ENCODE measurements at regions not wholly inside any gene's neighbourhood (a gene's known extent, or its start where the extent isn't known, plus 50 kb on each side); places are given as distances from the start of the nearest gene placed in this dataset.

DNA sequence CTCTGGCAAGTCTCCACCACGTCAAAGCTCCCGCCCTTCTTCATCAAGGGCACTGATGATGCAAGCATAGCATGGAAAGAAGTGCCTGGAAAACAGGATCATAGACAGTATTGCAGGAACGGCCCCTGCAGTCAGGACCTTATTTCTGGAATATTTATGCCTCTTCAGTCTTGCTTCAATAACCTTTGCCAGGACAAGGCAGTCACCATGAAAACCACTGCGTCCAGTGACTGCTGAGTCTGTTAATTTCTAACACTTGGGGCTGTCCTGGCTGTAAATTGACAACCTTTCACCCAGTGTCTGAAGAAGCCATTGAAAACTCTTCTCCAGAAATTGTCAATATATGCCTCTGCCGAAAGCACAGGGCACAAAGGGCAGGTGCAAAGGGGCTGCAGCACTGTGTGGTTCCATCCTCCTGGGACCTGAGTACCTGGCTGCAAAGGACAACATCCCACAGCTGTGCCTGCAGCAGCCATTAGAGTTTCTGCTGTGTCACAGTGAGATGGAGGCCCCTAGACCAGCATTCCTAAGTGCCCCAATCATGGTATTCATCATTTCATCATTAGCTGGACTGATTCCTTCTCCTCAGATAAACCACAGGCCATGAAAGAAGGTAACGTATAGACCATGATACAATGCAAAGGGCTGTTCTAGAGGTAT, 819.6 kb downstream of the RNF144A start:
- Histone ChIP-seq H3K27me3 (ENCODE audit: control insufficient read depth, insufficient read depth, low read length) (peaks cover 6% of the 10 kb centered on the region), H3K4me2 (ENCODE audit: low read length) (no peak overlapping the region), H3K9ac (ENCODE audit: low read depth, low read length) (no peak overlapping the region), H3K4me1 (ENCODE audit: control insufficient read depth, insufficient read depth, low read length) (peaks cover 7% of the 10 kb centered on the region), H3K4me3 (ENCODE audit: low read length) (no peak overlapping the region), H3K9me3 (replicated peaks; ENCODE audit: low read length) (no peaks in the 10 kb centered on the region), H3K36me3 (ENCODE audit: insufficient read depth, low read length) (no peaks in the 10 kb centered on the region)

DNA sequence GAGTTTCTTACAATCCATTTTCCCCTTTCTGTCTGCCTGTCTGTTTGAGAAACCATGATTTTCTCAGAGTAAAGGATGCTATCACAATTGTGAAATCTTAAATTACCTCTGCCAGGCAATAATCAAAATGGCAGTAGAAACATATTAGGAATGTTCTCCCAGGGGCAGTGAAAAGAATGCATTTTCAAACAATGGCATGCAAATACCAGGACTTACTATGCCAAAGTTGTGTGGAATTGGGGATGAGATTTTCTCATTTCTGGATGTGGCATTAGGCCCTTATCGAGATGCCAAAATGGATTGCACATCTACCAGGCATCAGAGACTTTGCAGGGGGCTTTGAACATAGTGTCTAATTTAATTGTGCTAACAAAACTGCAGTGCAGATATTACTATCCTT, 821.4 kb downstream of the RNF144A start:
- no peaks in the 10 kb centered on the region for H3K9me3 ChIP-seq (replicated peaks; ENCODE audit: low read length)
- no peaks in the 10 kb centered on the region for H3K36me3 ChIP-seq (ENCODE audit: insufficient read depth, low read length)
- H3K9ac ChIP-seq (ENCODE audit: low read depth, low read length) = no peak overlapping the region
- no peaks in the 10 kb centered on the region for H3K27me3 ChIP-seq (ENCODE audit: control insufficient read depth, insufficient read depth, low read length)
- no peak overlapping the region for H3K4me3 ChIP-seq (ENCODE audit: low read length)
- H3K4me1 ChIP-seq (ENCODE audit: control insufficient read depth, insufficient read depth, low read length) = peaks cover 7% of the 10 kb centered on the region
- H3K4me2 ChIP-seq (ENCODE audit: low read length) = no peak overlapping the region

DNA sequence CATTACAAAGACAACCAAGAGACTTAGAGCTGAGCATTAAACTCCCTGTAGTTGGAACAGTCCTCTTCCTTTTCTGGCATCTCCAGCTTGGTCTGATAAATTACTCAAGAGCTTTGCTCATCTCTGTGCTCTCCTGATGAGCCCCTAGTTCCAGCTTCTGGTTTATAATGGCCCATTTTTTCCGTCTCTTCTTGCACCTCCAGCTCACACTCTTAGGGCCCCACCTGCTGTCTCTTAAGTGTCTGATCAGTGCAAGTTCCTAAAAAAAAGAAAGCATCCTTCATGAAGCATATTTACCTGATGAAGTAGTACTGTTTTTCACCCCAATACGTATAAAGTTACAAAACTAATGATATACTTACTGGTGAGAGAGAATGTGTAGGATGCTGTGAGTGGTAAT, 822.9 kb downstream of the RNF144A start:
- H3K36me3 ChIP-seq (ENCODE audit: insufficient read depth, low read length) = no peaks in the 10 kb centered on the region
- H3K4me3 ChIP-seq (ENCODE audit: low read length) = no peak overlapping the region

DNA sequence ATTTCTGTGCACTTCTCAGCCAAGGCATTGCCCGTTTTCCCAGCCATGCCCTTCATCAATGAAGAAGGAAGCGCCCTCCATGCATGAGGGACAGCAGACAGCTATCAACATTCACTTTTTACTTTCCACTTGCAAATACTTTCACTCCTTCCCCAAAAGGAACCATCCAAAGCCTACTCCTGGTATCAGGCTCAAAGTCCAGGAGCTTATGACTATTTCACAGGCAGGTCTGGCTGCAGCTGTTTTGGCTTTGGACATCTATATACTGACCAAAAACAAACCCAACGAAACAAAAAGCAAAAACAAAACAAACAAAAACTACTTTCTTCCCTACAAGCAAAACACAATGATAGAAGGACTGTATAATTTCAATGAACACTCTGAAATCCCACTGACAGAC, 825.1 kb downstream of the RNF144A start:
- Histone ChIP-seq H3K9ac (ENCODE audit: low read depth, low read length) (no peak overlapping the region), H3K4me1 (ENCODE audit: control insufficient read depth, insufficient read depth, low read length) (peaks cover under 1% of the 10 kb centered on the region), H3K27me3 (ENCODE audit: control insufficient read depth, insufficient read depth, low read length) (no peaks in the 10 kb centered on the region), H3K4me2 (ENCODE audit: low read length) (no peak overlapping the region), H3K36me3 (ENCODE audit: insufficient read depth, low read length) (no peaks in the 10 kb centered on the region), H3K9me3 (replicated peaks; ENCODE audit: low read length) (no peaks in the 10 kb centered on the region), H3K4me3 (ENCODE audit: low read length) (no peak overlapping the region)

More for the DNA sequence above, 822.9 kb downstream of the RNF144A start:
- H3K4me2 ChIP-seq (ENCODE audit: low read length) = no peak overlapping the region
- no peak overlapping the region for H3K9ac ChIP-seq (ENCODE audit: low read depth, low read length)
- peaks cover 7% of the 10 kb centered on the region for H3K4me1 ChIP-seq (ENCODE audit: control insufficient read depth, insufficient read depth, low read length)
- no peaks in the 10 kb centered on the region for H3K9me3 ChIP-seq (replicated peaks; ENCODE audit: low read length)
- H3K27me3 ChIP-seq (ENCODE audit: control insufficient read depth, insufficient read depth, low read length) = no peaks in the 10 kb centered on the region

DNA sequence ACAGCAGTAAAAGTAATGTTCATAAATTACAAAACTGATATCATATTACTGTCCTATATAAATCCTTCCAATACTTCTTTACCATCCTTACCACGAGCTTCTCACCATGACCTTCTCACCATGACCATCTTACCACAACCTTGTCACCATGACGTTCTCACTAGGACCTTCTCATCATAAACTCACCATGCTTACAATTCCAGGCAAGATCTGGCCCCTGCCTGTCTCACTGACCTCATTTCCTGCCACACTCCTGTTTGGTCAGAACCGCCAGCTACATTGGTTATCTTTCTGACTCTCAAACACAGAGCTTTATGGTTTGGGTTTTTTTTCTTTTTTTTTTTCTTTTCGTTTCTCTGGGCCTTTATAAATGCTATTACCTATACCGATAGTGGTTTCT, 827.6 kb downstream of the RNF144A start:
- no peaks in the 10 kb centered on the region for H3K4me1 ChIP-seq (ENCODE audit: control insufficient read depth, insufficient read depth, low read length)
- no peak overlapping the region for H3K4me2 ChIP-seq (ENCODE audit: low read length)
- H3K36me3 ChIP-seq (ENCODE audit: insufficient read depth, low read length) = no peaks in the 10 kb centered on the region
- H3K27me3 ChIP-seq (ENCODE audit: control insufficient read depth, insufficient read depth, low read length) = no peaks in the 10 kb centered on the region
- no peak overlapping the region for H3K4me3 ChIP-seq (ENCODE audit: low read length)
- no peaks in the 10 kb centered on the region for H3K9me3 ChIP-seq (replicated peaks; ENCODE audit: low read length)
- H3K9ac ChIP-seq (ENCODE audit: low read depth, low read length) = no peak overlapping the region

GRCh38 chr2:7745369-7745768, 828.2 kb downstream of the RNF144A start:
- no peak overlapping the region for H3K4me2 ChIP-seq (ENCODE audit: low read length)
- H3K36me3 ChIP-seq (ENCODE audit: insufficient read depth, low read length) = no peaks in the 10 kb centered on the region
- H3K4me3 ChIP-seq (ENCODE audit: low read length) = no peak overlapping the region
- no peaks in the 10 kb centered on the region for H3K9me3 ChIP-seq (replicated peaks; ENCODE audit: low read length)
- H3K27me3 ChIP-seq (ENCODE audit: control insufficient read depth, insufficient read depth, low read length) = no peaks in the 10 kb centered on the region
- H3K4me1 ChIP-seq (ENCODE audit: control insufficient read depth, insufficient read depth, low read length) = no peaks in the 10 kb centered on the region
- no peak overlapping the region for H3K9ac ChIP-seq (ENCODE audit: low read depth, low read length)

DNA sequence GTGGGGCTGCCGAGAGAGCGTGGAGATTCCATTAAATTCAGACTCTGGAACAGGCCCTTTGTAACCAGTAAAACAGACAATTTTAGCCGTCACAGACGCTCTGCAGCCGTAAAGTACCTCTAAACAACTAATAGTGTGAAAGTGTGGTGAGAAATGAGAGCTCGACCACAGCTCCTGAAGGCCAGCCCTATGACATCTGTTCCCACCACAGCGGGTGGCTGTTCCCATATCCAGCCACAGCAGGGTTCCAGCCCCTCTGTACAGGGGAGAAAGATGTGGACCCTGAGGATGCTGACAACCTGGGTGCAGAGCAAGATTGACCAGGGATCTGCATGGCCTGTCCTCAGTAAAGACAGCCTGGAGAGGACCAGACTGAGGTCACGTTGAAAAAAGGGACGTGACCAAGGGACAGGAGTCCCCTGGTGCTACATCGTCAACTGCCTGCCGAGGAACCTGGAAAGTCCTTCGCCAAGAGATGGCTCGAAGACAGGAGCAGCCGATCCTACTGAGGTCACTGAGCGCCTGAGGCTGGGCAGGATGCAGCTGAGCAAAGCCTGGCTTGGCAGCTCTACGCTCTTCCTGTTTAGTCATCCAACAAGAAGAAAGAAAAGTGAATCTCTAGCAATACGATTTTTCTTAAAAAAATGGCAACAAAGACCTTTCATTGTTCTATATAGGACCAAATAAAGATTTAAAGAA, 831.7 kb downstream of the RNF144A start:
- Histone ChIP-seq H3K27me3 (ENCODE audit: control insufficient read depth, insufficient read depth, low read length) (no peaks in the 10 kb centered on the region), H3K4me1 (ENCODE audit: control insufficient read depth, insufficient read depth, low read length) (no peaks in the 10 kb centered on the region), H3K4me2 (ENCODE audit: low read length) (no peak overlapping the region), H3K9ac (ENCODE audit: low read depth, low read length) (no peak overlapping the region), H3K36me3 (ENCODE audit: insufficient read depth, low read length) (no peaks in the 10 kb centered on the region), H3K4me3 (ENCODE audit: low read length) (no peak overlapping the region), H3K9me3 (replicated peaks; ENCODE audit: low read length) (no peaks in the 10 kb centered on the region)

GRCh38 chr2:7749895-7750559, 832.8 kb downstream of the RNF144A start:
- Histone ChIP-seq H3K9me3 (replicated peaks; ENCODE audit: low read length) (no peaks in the 10 kb centered on the region), H3K4me3 (ENCODE audit: low read length) (no peak overlapping the region), H3K36me3 (ENCODE audit: insufficient read depth, low read length) (no peaks in the 10 kb centered on the region), H3K4me2 (ENCODE audit: low read length) (no peak overlapping the region), H3K9ac (ENCODE audit: low read depth, low read length) (no peak overlapping the region), H3K4me1 (ENCODE audit: control insufficient read depth, insufficient read depth, low read length) (no peaks in the 10 kb centered on the region), H3K27me3 (ENCODE audit: control insufficient read depth, insufficient read depth, low read length) (no peaks in the 10 kb centered on the region)

DNA sequence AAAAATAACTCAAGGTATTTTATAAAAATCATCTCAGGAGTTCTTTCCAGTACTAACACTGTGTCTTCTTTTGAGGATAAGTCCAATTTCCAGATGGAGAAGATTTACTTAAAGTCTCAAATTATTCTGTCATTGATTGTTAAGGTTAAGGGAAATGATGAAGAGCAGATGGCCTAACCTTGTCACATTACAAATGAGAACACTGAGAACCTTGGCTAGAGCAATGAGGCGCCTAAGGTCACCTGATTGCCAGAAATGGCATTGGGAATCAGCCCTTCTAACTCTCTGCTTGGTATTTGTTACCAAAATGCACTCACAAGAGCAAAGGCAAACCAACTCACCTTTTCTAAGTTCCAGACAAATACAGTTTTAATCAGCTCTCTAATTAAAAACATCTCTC, 835.1 kb downstream of the RNF144A start:
- no peaks in the 10 kb centered on the region for H3K4me1 ChIP-seq (ENCODE audit: control insufficient read depth, insufficient read depth, low read length)
- H3K9me3 ChIP-seq (replicated peaks; ENCODE audit: low read length) = no peaks in the 10 kb centered on the region
- H3K4me3 ChIP-seq (ENCODE audit: low read length) = no peak overlapping the region
- peaks cover 5% of the 10 kb centered on the region for H3K27me3 ChIP-seq (ENCODE audit: control insufficient read depth, insufficient read depth, low read length)
- no peak overlapping the region for H3K9ac ChIP-seq (ENCODE audit: low read depth, low read length)
- no peaks in the 10 kb centered on the region for H3K36me3 ChIP-seq (ENCODE audit: insufficient read depth, low read length)
- H3K4me2 ChIP-seq (ENCODE audit: low read length) = no peak overlapping the region

GRCh38 chr2:7753777-7754176, 836.6 kb downstream of the RNF144A start:
- H3K9me3 ChIP-seq (replicated peaks; ENCODE audit: low read length) = no peaks in the 10 kb centered on the region
- peaks cover 5% of the 10 kb centered on the region for H3K27me3 ChIP-seq (ENCODE audit: control insufficient read depth, insufficient read depth, low read length)
- H3K4me3 ChIP-seq (ENCODE audit: low read length) = no peak overlapping the region
- no peak overlapping the region for H3K4me2 ChIP-seq (ENCODE audit: low read length)
- no peaks in the 10 kb centered on the region for H3K4me1 ChIP-seq (ENCODE audit: control insufficient read depth, insufficient read depth, low read length)
- H3K36me3 ChIP-seq (ENCODE audit: insufficient read depth, low read length) = no peaks in the 10 kb centered on the region
- no peak overlapping the region for H3K9ac ChIP-seq (ENCODE audit: low read depth, low read length)

- Histone ChIP-seq H3K9me3 (replicated peaks; ENCODE audit: low read length) (no peaks in the 10 kb centered on the region), H3K36me3 (ENCODE audit: insufficient read depth, low read length) (no peaks in the 10 kb centered on the region), H3K27me3 (ENCODE audit: control insufficient read depth, insufficient read depth, low read length) (peaks cover 5% of the 10 kb centered on the region), H3K4me3 (ENCODE audit: low read length) (no peak overlapping the region), H3K9ac (ENCODE audit: low read depth, low read length) (no peak overlapping the region), H3K4me2 (ENCODE audit: low read length) (no peak overlapping the region), H3K4me1 (ENCODE audit: control insufficient read depth, insufficient read depth, low read length) (no peaks in the 10 kb centered on the region)
Observed at GRCh38 chr2:7755879-7756278, 838.7 kb downstream of the RNF144A start.

Measured in skeletal muscle satellite cell (primary cell).